Gastrocnemius medialis (tissue), 4 donors: ENCODE measurements at regions not wholly inside any gene's neighbourhood (a gene's known extent, or its start where the extent isn't known, plus 50 kb on each side); places are given as distances from the start of the nearest gene placed in this dataset.

ENCODE experiments used
- ATAC-seq, 2 donors: fragments of 150-250 bp; one replicate each; pipeline ENCODE4 v1.9.1; 2016
- DNase-seq, 2 donors: peaks; one replicate each; pipeline ENCODE4 v3.0.0-alpha.2; 2019
- H3K27ac ChIP-seq, 4 donors: fragments of 200-600 bp; sonication (generic); 1 replicate in 1 of 4; 2 replicates in 3 of 4; pipeline ENCODE4 v1.5.1; 2016 to 2018; ENCODE audit warnings: mild to moderate bottlenecking in 2 of 4, moderate library complexity in 1 of 4
- H3K27me3 ChIP-seq, 3 donors: fragments of 200-600 bp; sonication (generic) in 2 of 3; 1 replicate in 1 of 3; 2 replicates in 2 of 3; pipeline versions ENCODE4 v1.5.1 to v1.6.0; 2016 to 2019; ENCODE audit warnings: mild to moderate bottlenecking in 1 of 3, moderate library complexity in 1 of 3
- H3K36me3 ChIP-seq, 2 donors: fragments of 200-600 bp; sonication (generic) in 1 of 2; one replicate each; pipeline ENCODE4 v1.5.1; 2017 to 2018
- H3K4me1 ChIP-seq, 2 donors: fragments of 200-600 bp; sonication (generic) in 1 of 2; one replicate each; pipeline ENCODE4 v1.5.1; 2016 to 2017; ENCODE audit warnings: mild to moderate bottlenecking in 2 of 2
- H3K4me3 ChIP-seq, 4 donors: fragments of 200-600 bp; sonication (generic) in 3 of 4; 1 replicate in 1 of 4; 2 replicates in 3 of 4; pipeline ENCODE4 v1.5.1; 2016 to 2019; ENCODE audit warnings: mild to moderate bottlenecking in 2 of 4
- H3K9me3 ChIP-seq, 3 donors: fragments of 200-600 bp; sonication (generic) in 2 of 3; 1 replicate in 1 of 3; 2 replicates in 2 of 3; pipeline ENCODE4 v1.5.1; 2016 to 2019
- CTCF ChIP-seq, 5 experiments: fragments of 450-650 bp in 3 of 5; fragments of 200-600 bp in 2 of 5; sonication (generic) in 2 of 5; IDR thresholded peaks in 4 of 5; conservative IDR thresholded peaks in 1 of 5; 1 replicate in 4 of 5; 2 replicates in 1 of 5; pipeline ENCODE4 v1.5.1; 2016 to 2019; ENCODE audit warnings: antibody characterized with exemption in 5 of 5, mild to moderate bottlenecking in 3 of 5, moderate library complexity in 3 of 5
- POLR2A ChIP-seq, 2 donors: fragments of 450-650 bp; IDR thresholded peaks; one replicate each; pipeline ENCODE4 v1.6.1; 2017; ENCODE audit warnings: antibody characterized with exemption in 2 of 2, mild to moderate bottlenecking in 2 of 2, moderate library complexity in 2 of 2
- in situ Hi-C, 4 donors: fragments of 200-750 bp; cut with MboI; loops; one replicate each; pipeline versions ENCODE4 v1.15.0 to v1.8.0; 2017; ENCODE audit warnings: low sequenced_read_pairs in 4 of 4
- intact Hi-C: fragments of 100-400 bp; cut with DNase I; formaldehyde crosslinking; loops from one replicate; pipeline ENCODE4 v1.15.1; 2023; ENCODE audit warnings: low total_unique reads

- no peak for DNase-seq
- Histone ChIP-seq H3K4me1 (no peaks in the 10 kb centered on the region), H3K4me3 (no peak overlapping the region), H3K27me3 (no peaks in the 10 kb centered on the region), H3K9me3 (no peaks in the 10 kb centered on the region), H3K36me3 (no peaks in the 10 kb centered on the region), H3K27ac (no peak overlapping the region)
- in situ Hi-C loops: no loop called here
- intact Hi-C loops: no loop called here
- TF ChIP-seq CTCF (IDR thresholded peaks at IDR 0.05 in 4 of 5, conservative IDR thresholded peaks at IDR 0.05 in 1 of 5): no peak
- no peak for TF ChIP-seq POLR2A (IDR thresholded peaks at IDR 0.05)
- no peak for ATAC-seq
Observed at GRCh38 chr1:56028911-56029310, 550.5 kb downstream of the PLPP3 start.

GRCh38 chr1:56028244-56028643, 551.1 kb downstream of the PLPP3 start:
- ATAC-seq (no peak), DNase-seq (no peak)
- Histone ChIP-seq H3K27me3 (no peaks in the 10 kb centered on the region), H3K36me3 (no peaks in the 10 kb centered on the region), H3K4me3 (no peak overlapping the region), H3K4me1 (no peaks in the 10 kb centered on the region), H3K27ac (no peak overlapping the region), H3K9me3 (no peaks in the 10 kb centered on the region)
- intact Hi-C loops: no loop called here
- in situ Hi-C loops: no loop called here
- no peak for TF ChIP-seq CTCF (IDR thresholded peaks at IDR 0.05 in 4 of 5, conservative IDR thresholded peaks at IDR 0.05 in 1 of 5)
- TF ChIP-seq POLR2A (IDR thresholded peaks at IDR 0.05): no peak

GRCh38 chr1:56025942-56026341, 553.4 kb downstream of the PLPP3 start:
- in situ Hi-C loops: no loop called here

GRCh38 chr1:56024155-56024554, 555.2 kb downstream of the PLPP3 start:
- Histone ChIP-seq H3K27me3 (no peaks in the 10 kb centered on the region), H3K4me1 (no peaks in the 10 kb centered on the region), H3K36me3 (no peaks in the 10 kb centered on the region), H3K27ac (no peak overlapping the region), H3K4me3 (no peak overlapping the region), H3K9me3 (no peaks in the 10 kb centered on the region)
- DNase-seq (no peak), ATAC-seq (no peak)
- no peak for TF ChIP-seq POLR2A (IDR thresholded peaks at IDR 0.05)
- no peak for TF ChIP-seq CTCF (IDR thresholded peaks at IDR 0.05 in 4 of 5, conservative IDR thresholded peaks at IDR 0.05 in 1 of 5)
- in situ Hi-C loops: no loop called here
- intact Hi-C loops: no loop called here

More at GRCh38 chr1:56025942-56026341, 553.4 kb downstream of the PLPP3 start:
- no peaks in the 10 kb centered on the region for H3K9me3 ChIP-seq
- H3K27ac ChIP-seq: no peak overlapping the region
- H3K4me3 ChIP-seq: no peak overlapping the region
- H3K4me1 ChIP-seq: no peaks in the 10 kb centered on the region
- no peak for ATAC-seq
- DNase-seq: no peak
- intact Hi-C loops: no loop called here
- H3K36me3 ChIP-seq: no peaks in the 10 kb centered on the region
- no peaks in the 10 kb centered on the region for H3K27me3 ChIP-seq
- no peak for TF ChIP-seq CTCF (IDR thresholded peaks at IDR 0.05 in 4 of 5, conservative IDR thresholded peaks at IDR 0.05 in 1 of 5)
- no peak for TF ChIP-seq POLR2A (IDR thresholded peaks at IDR 0.05)

- in situ Hi-C loops (no loop called here), intact Hi-C loops (no loop called here)
- TF ChIP-seq CTCF (IDR thresholded peaks at IDR 0.05 in 4 of 5, conservative IDR thresholded peaks at IDR 0.05 in 1 of 5) (no peak), POLR2A (IDR thresholded peaks at IDR 0.05) (no peak)
Observed at GRCh38 chr1:56019922-56020321, 559.4 kb downstream of the PLPP3 start.

More at GRCh38 chr1:56019922-56020321, 559.4 kb downstream of the PLPP3 start:
- no peak for ATAC-seq
- DNase-seq: no peak
- Histone ChIP-seq H3K27me3 (no peaks in the 10 kb centered on the region), H3K4me1 (no peaks in the 10 kb centered on the region), H3K4me3 (no peak overlapping the region), H3K9me3 (no peaks in the 10 kb centered on the region), H3K27ac (no peak overlapping the region), H3K36me3 (no peaks in the 10 kb centered on the region)
